HCT116 (cell line): ENCODE measurements at regions not wholly inside any gene's neighbourhood (a gene's known extent, or its start where the extent isn't known, plus 50 kb on each side); places are given as distances from the start of the nearest gene placed in this dataset.
"Not testable (repeated sequence)": the region's sequence is repeated elsewhere in the genome, so short reads cannot be mapped to it uniquely, and the experiment has no call there.

Experiments used
- ATAC-seq: fragments of 200-7000 bp; cut with Tn5 transposase; 2 replicates; pipeline ENCODE4 v1.9.1; 2020; ENCODE audit warnings: mild to moderate bottlenecking, moderate library complexity
- BruUV-seq: library from RNA; stranded (reverse); fragments of 400-500 nt; replicated peaks from 2 replicates; lab custom pipeline; 2021; lab: Mats Ljungman, UMichigan
- CTCF ChIA-PET: fragments of 300-600 bp; sonication (Branson Sonifier 250); formaldehyde crosslinking; loops from one replicate; lab custom pipeline; 2021; ENCODE audit warnings: antibody characterized with exemption; lab: Charles Lee
- POLR2A ChIA-PET: fragments of 300-600, 350-600 bp; sonication (Branson Sonifier 250); formaldehyde crosslinking; loops from one replicate; lab custom pipeline; 2021; ENCODE audit warnings: antibody characterized with exemption; lab: Charles Lee
- RAD21 ChIA-PET, 2 experiments: fragments of 300-600 bp; sonication (Branson Sonifier 250); formaldehyde crosslinking; loops; one replicate each; lab custom pipeline; 2023; ENCODE audit warnings: low total read pairs in 2 of 2; ENCODE audit not compliant: uncharacterized antibody in 2 of 2, unreplicated experiment in 2 of 2, low non-redundant PET in 1 of 2; lab: Charles Lee
- DNase-seq: peaks from one replicate; pipeline ENCODE4 v3.0.0-alpha.2; 2010; ENCODE audit warnings: low read depth, low spot score
- H2AFZ ChIP-seq: fragments of 200-600 bp; shearing (Covaris generic), sonication (generic); 2 replicates; pipeline ENCODE4 v1.6.1; 2017; ENCODE audit warnings: low read depth, mixed run types, mixed read lengths, antibody characterized with exemption, low read length; ENCODE audit not compliant: poor library complexity, severe bottlenecking
- H3K27ac ChIP-seq: 2 replicates; pipeline ENCODE4 v1.5.1; 2012; ENCODE audit warnings: low read depth, low read length
- H3K27me3 ChIP-seq: fragments of 200-600 bp; sonication (generic); 2 replicates; pipeline ENCODE4 v1.6.1; 2016; ENCODE audit warnings: mixed run types, low read length, mixed read lengths; ENCODE audit not compliant: insufficient read depth
- H3K36me3 ChIP-seq, 2 experiments: fragments of 200-500 bp in 1 of 2; fragments of 200-600 bp in 1 of 2; sonication (Bioruptor generic) in 1 of 2; sonication (generic) in 1 of 2; 2 replicates each; pipeline versions ENCODE4 v1.5.1 to v1.6.1; 2014 to 2016; ENCODE audit warnings: low read length in 2 of 2, inconsistent platforms in 1 of 2, mixed read lengths in 1 of 2, mixed run types in 1 of 2; ENCODE audit not compliant: insufficient read depth in 2 of 2, control insufficient read depth in 1 of 2
- H3K4me1 ChIP-seq, 2 experiments: fragments of 200-600 bp in 1 of 2; sonication (generic) in 1 of 2; 2 replicates each; pipeline versions ENCODE4 v1.5.1 to v1.6.1; 2012 to 2017; ENCODE audit warnings: low read length in 2 of 2, inconsistent platforms in 1 of 2, mild to moderate bottlenecking in 1 of 2, mixed read lengths in 1 of 2, mixed run types in 1 of 2, moderate library complexity in 1 of 2; ENCODE audit not compliant: insufficient read depth in 2 of 2, control insufficient read depth in 1 of 2
- H3K4me2 ChIP-seq: fragments of 200-600 bp; sonication (generic); 2 replicates; pipeline ENCODE4 v1.6.1; 2017; ENCODE audit warnings: mixed run types, low read length, mixed read lengths
- H3K4me3 ChIP-seq, 2 experiments: fragments of 200-600 bp in 1 of 2; sonication (generic) in 1 of 2; replicated peaks in 1 of 2; 2 replicates each; pipeline ENCODE4 v1.5.1; 2011 to 2016; ENCODE audit warnings: low read length in 2 of 2, control low read depth in 1 of 2, low read depth in 1 of 2, mild to moderate bottlenecking in 1 of 2, mixed read lengths in 1 of 2, mixed run types in 1 of 2
- H3K79me2 ChIP-seq: fragments of 200-600 bp; sonication (generic); 2 replicates; pipeline ENCODE4 v1.6.1; 2017; ENCODE audit warnings: mild to moderate bottlenecking, mixed run types, low read length, moderate library complexity, mixed read lengths; ENCODE audit not compliant: insufficient read depth
- H3K9ac ChIP-seq: fragments of 200-600 bp; sonication (generic); 2 replicates; pipeline ENCODE4 v1.6.1; 2016; ENCODE audit warnings: low read length, mixed read lengths
- H3K9me2 ChIP-seq: fragments of 200-600 bp; sonication (generic), shearing (Covaris generic); 2 replicates; pipeline ENCODE4 v1.6.1; 2017; ENCODE audit warnings: mixed run types, mild to moderate bottlenecking, moderate library complexity; ENCODE audit not compliant: insufficient read depth
- H3K9me3 ChIP-seq, 2 experiments: fragments of 200-500 bp in 1 of 2; fragments of 200-600 bp in 1 of 2; sonication (Bioruptor generic) in 1 of 2; sonication (generic) in 1 of 2; 2 replicates each; pipeline ENCODE4 v1.6.1; 2014 to 2017; ENCODE audit warnings: low read length in 2 of 2, mixed read lengths in 2 of 2, inconsistent platforms in 1 of 2, low read depth in 1 of 2, mild to moderate bottlenecking in 1 of 2, mixed run types in 1 of 2, moderate library complexity in 1 of 2; ENCODE audit not compliant: control insufficient read depth in 1 of 2, insufficient read depth in 1 of 2
- H4K20me1 ChIP-seq: fragments of 200-600 bp; sonication (generic), shearing (Covaris generic); 2 replicates; pipeline ENCODE4 v1.6.1; 2017; ENCODE audit warnings: mixed run types, mild to moderate bottlenecking, moderate library complexity; ENCODE audit not compliant: insufficient read depth
- CBX3 ChIP-seq: IDR thresholded peaks from 2 replicates; pipeline ENCODE4 v1.6.1; 2012; ENCODE audit warnings: low read depth
- EGR1 ChIP-seq: IDR thresholded peaks from 2 replicates; pipeline ENCODE4 v1.6.1; 2012; ENCODE audit warnings: low read depth
- POLR2AphosphoS5 ChIP-seq: IDR thresholded peaks from 2 replicates; pipeline ENCODE4 v1.6.1; 2011; ENCODE audit warnings: mild to moderate bottlenecking, low read depth, low read length, moderate library complexity
- RAD21 ChIP-seq: IDR thresholded peaks from 2 replicates; pipeline ENCODE4 v1.6.1; 2012; ENCODE audit warnings: low read depth, mild to moderate bottlenecking
- SP1 ChIP-seq: IDR thresholded peaks from 2 replicates; pipeline ENCODE4 v1.6.1; 2012; ENCODE audit warnings: low read depth
- TCF7L2 ChIP-seq: IDR thresholded peaks from 2 replicates; pipeline ENCODE4 v1.7.0; 2011; ENCODE audit warnings: borderline replicate concordance, inconsistent platforms; ENCODE audit not compliant: insufficient read depth, insufficient read length; ENCODE audit errors: extremely low read depth
- ZBTB33 ChIP-seq: IDR thresholded peaks from 2 replicates; pipeline ENCODE4 v1.6.1; 2011; ENCODE audit warnings: mild to moderate bottlenecking, low read length, moderate library complexity; ENCODE audit not compliant: insufficient replicate concordance; ENCODE audit errors: extremely low read depth
- ZFX ChIP-seq: fragments of 450-650 bp; IDR thresholded peaks from 2 replicates; pipeline ENCODE4 v1.6.1; 2017
- intact Hi-C: fragments of 100-400 bp; cut with micrococcal nuclease; formaldehyde crosslinking; loops from 2 replicates; pipeline ENCODE4 v1.10.0; 2022
- TF ChIP-seq, protein P1 (sequence below): IDR thresholded peaks from 2 replicates; pipeline ENCODE4 v1.6.1; 2012; ENCODE audit warnings: low read depth

- DNase-seq = no peak
- H3K79me2 ChIP-seq = no peaks in the 10 kb centered on the region
- ChIA-PET CTCF (no interaction called here), RAD21 (no interaction called here)
- H3K4me1 ChIP-seq = no peaks in the 10 kb centered on the region
- H3K36me3 ChIP-seq = no peaks in the 10 kb centered on the region
- no peaks in the 10 kb centered on the region for H3K9me3 ChIP-seq
- ATAC-seq = no peak
- no peak overlapping the region for H2AFZ ChIP-seq
- no peaks in the 10 kb centered on the region for H3K9me2 ChIP-seq
- H3K4me2 ChIP-seq = no peak overlapping the region
- TF ChIP-seq SP1 (no peak), RAD21 (no peak), TCF7L2 (no peak)
- TF ChIP-seq, all 23 proteins: peak for 0
- BruUV-seq = no TSS peak
- POLR2A ChIA-PET = no interaction called here
- H4K20me1 ChIP-seq = no peaks in the 10 kb centered on the region
- no peak overlapping the region for H3K9ac ChIP-seq
- intact Hi-C loops = no loop called here
- H3K4me3 ChIP-seq = no peak overlapping the region
- no peaks in the 10 kb centered on the region for H3K27me3 ChIP-seq
- no peak overlapping the region for H3K27ac ChIP-seq
Observed at GRCh38 chr5:110836851-110837250, 98.0 kb downstream of the SLC25A46 start.

GRCh38 chr5:110838357-110838756, 99.5 kb downstream of the SLC25A46 start:
- H3K36me3 ChIP-seq, BruUV-seq, H3K9me2 ChIP-seq, H3K4me1 ChIP-seq, H3K4me3 ChIP-seq, H3K27me3 ChIP-seq, ATAC-seq, POLR2A ChIA-PET, H3K27ac ChIP-seq, H3K4me2 ChIP-seq, H2AFZ ChIP-seq, H3K79me2 ChIP-seq, CTCF ChIA-PET, DNase-seq, H3K9me3 ChIP-seq, RAD21 ChIA-PET, H4K20me1 ChIP-seq, H3K9ac ChIP-seq, intact Hi-C loops: not testable (repeated sequence)

DNA sequence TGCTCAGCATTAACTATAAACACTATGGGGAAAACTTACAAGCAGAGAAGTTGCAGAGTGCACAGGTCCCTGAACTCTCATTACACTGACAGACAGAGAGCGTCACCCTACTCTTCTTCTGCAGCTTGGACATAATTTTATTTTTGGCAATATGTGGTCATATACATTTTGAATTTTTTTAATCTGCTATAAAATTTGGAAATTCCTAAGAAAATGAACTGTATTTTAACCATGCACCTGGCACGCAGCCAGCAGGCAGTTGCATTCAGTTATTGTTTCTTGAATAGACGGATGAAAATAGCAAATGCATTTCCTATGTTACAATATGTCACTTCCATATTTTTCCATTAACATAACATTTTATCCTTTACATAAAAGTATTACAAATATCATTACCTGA, 100.2 kb downstream of the SLC25A46 start:
- intact Hi-C loops = no loop called here
- Histone ChIP-seq H3K4me2 (no peak overlapping the region), H3K27ac (no peak overlapping the region), H3K36me3 (no peaks in the 10 kb centered on the region), H3K4me1 (no peaks in the 10 kb centered on the region), H2AFZ (no peak overlapping the region), H4K20me1 (no peaks in the 10 kb centered on the region), H3K4me3 (no peak overlapping the region), H3K79me2 (no peaks in the 10 kb centered on the region), H3K27me3 (no peaks in the 10 kb centered on the region), H3K9me3 (no peaks in the 10 kb centered on the region), H3K9me2 (no peaks in the 10 kb centered on the region), H3K9ac (no peak overlapping the region)
- BruUV-seq = no TSS peak
- ChIA-PET RAD21 (no interaction called here), POLR2A (no interaction called here), CTCF (no interaction called here)
- DNase-seq (no peak), ATAC-seq (no peak)
- TF ChIP-seq POLR2AphosphoS5 = no peak
- no peak for TF ChIP-seq EGR1
- TF ChIP-seq, protein P1, sequence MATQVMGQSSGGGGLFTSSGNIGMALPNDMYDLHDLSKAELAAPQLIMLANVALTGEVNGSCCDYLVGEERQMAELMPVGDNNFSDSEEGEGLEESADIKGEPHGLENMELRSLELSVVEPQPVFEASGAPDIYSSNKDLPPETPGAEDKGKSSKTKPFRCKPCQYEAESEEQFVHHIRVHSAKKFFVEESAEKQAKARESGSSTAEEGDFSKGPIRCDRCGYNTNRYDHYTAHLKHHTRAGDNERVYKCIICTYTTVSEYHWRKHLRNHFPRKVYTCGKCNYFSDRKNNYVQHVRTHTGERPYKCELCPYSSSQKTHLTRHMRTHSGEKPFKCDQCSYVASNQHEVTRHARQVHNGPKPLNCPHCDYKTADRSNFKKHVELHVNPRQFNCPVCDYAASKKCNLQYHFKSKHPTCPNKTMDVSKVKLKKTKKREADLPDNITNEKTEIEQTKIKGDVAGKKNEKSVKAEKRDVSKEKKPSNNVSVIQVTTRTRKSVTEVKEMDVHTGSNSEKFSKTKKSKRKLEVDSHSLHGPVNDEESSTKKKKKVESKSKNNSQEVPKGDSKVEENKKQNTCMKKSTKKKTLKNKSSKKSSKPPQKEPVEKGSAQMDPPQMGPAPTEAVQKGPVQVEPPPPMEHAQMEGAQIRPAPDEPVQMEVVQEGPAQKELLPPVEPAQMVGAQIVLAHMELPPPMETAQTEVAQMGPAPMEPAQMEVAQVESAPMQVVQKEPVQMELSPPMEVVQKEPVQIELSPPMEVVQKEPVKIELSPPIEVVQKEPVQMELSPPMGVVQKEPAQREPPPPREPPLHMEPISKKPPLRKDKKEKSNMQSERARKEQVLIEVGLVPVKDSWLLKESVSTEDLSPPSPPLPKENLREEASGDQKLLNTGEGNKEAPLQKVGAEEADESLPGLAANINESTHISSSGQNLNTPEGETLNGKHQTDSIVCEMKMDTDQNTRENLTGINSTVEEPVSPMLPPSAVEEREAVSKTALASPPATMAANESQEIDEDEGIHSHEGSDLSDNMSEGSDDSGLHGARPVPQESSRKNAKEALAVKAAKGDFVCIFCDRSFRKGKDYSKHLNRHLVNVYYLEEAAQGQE = no peak
- TF ChIP-seq ZBTB33 = no peak
- TF ChIP-seq ZFX = no peak
- TF ChIP-seq CBX3 = no peak
